ENCODE measurements at regions not wholly inside any gene's neighbourhood (a gene's known extent, or its start where the extent isn't known, plus 50 kb on each side); places are given as distances from the start of the nearest gene placed in this dataset.

DNA sequence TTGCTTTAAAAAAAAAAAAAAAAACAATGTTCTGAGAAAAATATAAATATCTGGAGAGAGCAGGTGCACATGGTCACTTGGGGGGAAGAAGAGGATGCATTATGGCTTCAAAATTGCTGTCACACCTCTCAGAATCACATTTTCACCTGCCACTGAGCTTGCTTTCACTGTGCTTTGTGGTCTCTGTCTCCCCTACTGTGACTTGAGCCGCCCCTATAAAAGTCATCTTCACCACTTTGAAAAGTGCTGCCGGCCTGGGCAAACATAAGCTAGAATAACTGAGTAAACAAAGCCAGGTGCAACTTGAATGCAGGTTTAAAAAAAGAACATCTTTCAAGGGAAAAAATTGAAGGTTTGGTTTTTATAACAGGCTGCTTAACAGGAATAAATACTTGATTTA, 368.1 kb upstream of the GRIA1 start:
- no peaks in the 10 kb centered on the region for H3K4me1 Mint-ChIP-seq (ENCODE audit: low read depth)

GRCh38 chr5:153130296-153130695, 360.2 kb upstream of the GRIA1 start:
- H3K9me3 Mint-ChIP-seq = no peaks in the 10 kb centered on the region

More for the DNA sequence above, 368.1 kb upstream of the GRIA1 start:
- no peaks in the 10 kb centered on the region for H3K27me3 Mint-ChIP-seq (ENCODE audit: low read depth)
- H3K9me3 Mint-ChIP-seq = no peaks in the 10 kb centered on the region
- DNase-seq = no peak
- no peak overlapping the region for H3K4me3 Mint-ChIP-seq
- no peak for ATAC-seq
- H3K36me3 Mint-ChIP-seq (ENCODE audit: insufficient read depth) = no peaks in the 10 kb centered on the region

GRCh38 chr5:153135411-153135810, 355.1 kb upstream of the GRIA1 start:
- no peak for ATAC-seq
- Mint-ChIP-seq H3K9me3 (peaks cover 6% of the 10 kb centered on the region), H3K27me3 (ENCODE audit: low read depth) (no peaks in the 10 kb centered on the region), H3K36me3 (ENCODE audit: insufficient read depth) (no peaks in the 10 kb centered on the region), H3K4me1 (ENCODE audit: low read depth) (no peaks in the 10 kb centered on the region), H3K4me3 (no peak overlapping the region)
- DNase-seq = no peak

More at GRCh38 chr5:153130296-153130695, 360.2 kb upstream of the GRIA1 start:
- H3K36me3 Mint-ChIP-seq (ENCODE audit: insufficient read depth) = no peaks in the 10 kb centered on the region
- H3K4me3 Mint-ChIP-seq = no peak overlapping the region
- H3K27me3 Mint-ChIP-seq (ENCODE audit: low read depth) = no peaks in the 10 kb centered on the region
- no peak for DNase-seq
- H3K4me1 Mint-ChIP-seq (ENCODE audit: low read depth) = no peaks in the 10 kb centered on the region
- no peak for ATAC-seq

GRCh38 chr5:153136910-153137614, 353.4 kb upstream of the GRIA1 start:
- H3K4me1 Mint-ChIP-seq (ENCODE audit: low read depth) = no peaks in the 10 kb centered on the region
- no peaks in the 10 kb centered on the region for H3K27me3 Mint-ChIP-seq (ENCODE audit: low read depth)
- no peak for DNase-seq
- no peak overlapping the region for H3K4me3 Mint-ChIP-seq
- H3K9me3 Mint-ChIP-seq = peaks cover 6% of the 10 kb centered on the region
- no peak for ATAC-seq
- H3K36me3 Mint-ChIP-seq (ENCODE audit: insufficient read depth) = no peaks in the 10 kb centered on the region

DNA sequence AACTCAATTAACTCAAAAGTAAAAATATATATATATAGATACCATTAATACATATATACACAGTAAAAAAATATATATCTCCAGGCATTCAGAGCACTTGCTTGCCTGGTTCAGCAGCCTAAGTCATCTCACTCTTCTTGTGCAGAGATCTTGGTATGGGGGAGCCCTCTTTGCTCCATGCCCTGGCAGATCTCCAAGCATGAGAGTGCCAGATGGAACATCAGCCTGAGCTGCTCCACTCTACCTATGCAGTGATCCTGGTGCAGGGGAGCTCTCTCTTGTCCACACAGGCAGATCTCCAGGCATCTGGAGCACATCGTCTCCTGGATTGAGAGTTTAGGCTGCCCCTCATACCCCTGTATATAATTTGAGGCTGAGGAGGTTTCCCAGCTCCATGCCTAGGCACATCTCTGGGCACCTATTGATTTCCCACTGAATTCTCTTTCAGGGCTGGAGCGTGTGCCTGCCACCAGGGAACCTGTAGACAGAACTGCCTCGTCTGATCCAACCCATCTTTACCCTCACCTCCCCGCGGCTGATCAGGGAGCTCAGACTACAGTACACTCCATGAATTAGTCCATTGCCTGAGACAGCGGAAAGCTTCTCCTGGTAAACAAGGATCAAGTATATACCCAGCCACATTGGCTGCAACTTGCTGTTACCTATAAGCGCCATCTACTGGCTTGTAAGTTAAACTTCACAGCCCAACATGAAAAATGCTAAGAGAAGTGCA, 342.4 kb upstream of the GRIA1 start:
- DNase-seq (no peak), ATAC-seq (no peak)
- Mint-ChIP-seq H3K9me3 (peaks cover 8% of the 10 kb centered on the region), H3K36me3 (ENCODE audit: insufficient read depth) (no peaks in the 10 kb centered on the region), H3K27me3 (ENCODE audit: low read depth) (no peaks in the 10 kb centered on the region), H3K4me3 (no peak overlapping the region), H3K4me1 (ENCODE audit: low read depth) (no peaks in the 10 kb centered on the region)

GRCh38 chr5:153148624-153148976, 341.9 kb upstream of the GRIA1 start:
- no peak for DNase-seq
- H3K27me3 Mint-ChIP-seq (ENCODE audit: low read depth) = no peaks in the 10 kb centered on the region
- peaks cover 7% of the 10 kb centered on the region for H3K9me3 Mint-ChIP-seq
- no peaks in the 10 kb centered on the region for H3K4me1 Mint-ChIP-seq (ENCODE audit: low read depth)
- H3K36me3 Mint-ChIP-seq (ENCODE audit: insufficient read depth) = no peaks in the 10 kb centered on the region
- ATAC-seq = no peak
- H3K4me3 Mint-ChIP-seq = no peak overlapping the region

- H3K36me3 Mint-ChIP-seq (ENCODE audit: insufficient read depth) = no peaks in the 10 kb centered on the region
- DNase-seq (no peak), ATAC-seq (no peak)
- H3K9me3 Mint-ChIP-seq = peaks cover 7% of the 10 kb centered on the region
- H3K4me3 Mint-ChIP-seq = no peak overlapping the region
- no peaks in the 10 kb centered on the region for H3K27me3 Mint-ChIP-seq (ENCODE audit: low read depth)
- H3K4me1 Mint-ChIP-seq (ENCODE audit: low read depth) = no peaks in the 10 kb centered on the region
These were observed 338.9 kb upstream of the GRIA1 start for GRCh38 chr5:153151558-153151957.

- Mint-ChIP-seq H3K9me3 (peaks cover 7% of the 10 kb centered on the region), H3K4me1 (ENCODE audit: low read depth) (no peaks in the 10 kb centered on the region), H3K4me3 (no peak overlapping the region), H3K27me3 (ENCODE audit: low read depth) (no peaks in the 10 kb centered on the region), H3K36me3 (ENCODE audit: insufficient read depth) (no peaks in the 10 kb centered on the region)
- no peak for DNase-seq
- no peak for ATAC-seq
These were observed 337.4 kb upstream of the GRIA1 start for GRCh38 chr5:153153086-153153485.

DNA sequence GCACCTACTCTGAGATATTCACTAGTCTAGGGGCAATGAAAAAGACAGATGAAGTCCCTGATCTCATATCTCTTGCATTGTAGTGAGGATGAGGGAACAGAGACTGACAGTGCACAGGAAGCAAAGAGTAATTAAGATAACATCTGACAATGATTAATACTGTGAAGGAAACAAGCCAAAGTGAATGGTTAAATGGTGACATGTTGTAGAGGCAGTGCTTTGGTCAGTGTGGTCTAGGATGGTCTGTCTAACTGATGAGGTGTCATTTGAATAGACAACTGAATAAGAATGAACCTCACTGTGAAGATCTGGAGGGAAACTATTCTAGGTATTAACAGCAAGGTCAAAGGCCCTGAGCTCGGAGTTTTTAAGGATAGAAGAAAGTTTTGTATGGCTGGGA, 333.3 kb upstream of the GRIA1 start:
- Mint-ChIP-seq H3K36me3 (ENCODE audit: insufficient read depth) (no peaks in the 10 kb centered on the region), H3K27me3 (ENCODE audit: low read depth) (no peaks in the 10 kb centered on the region), H3K9me3 (peaks cover 7% of the 10 kb centered on the region), H3K4me3 (no peak overlapping the region), H3K4me1 (ENCODE audit: low read depth) (no peaks in the 10 kb centered on the region)
- no peak for DNase-seq
- ATAC-seq = no peak

DNA sequence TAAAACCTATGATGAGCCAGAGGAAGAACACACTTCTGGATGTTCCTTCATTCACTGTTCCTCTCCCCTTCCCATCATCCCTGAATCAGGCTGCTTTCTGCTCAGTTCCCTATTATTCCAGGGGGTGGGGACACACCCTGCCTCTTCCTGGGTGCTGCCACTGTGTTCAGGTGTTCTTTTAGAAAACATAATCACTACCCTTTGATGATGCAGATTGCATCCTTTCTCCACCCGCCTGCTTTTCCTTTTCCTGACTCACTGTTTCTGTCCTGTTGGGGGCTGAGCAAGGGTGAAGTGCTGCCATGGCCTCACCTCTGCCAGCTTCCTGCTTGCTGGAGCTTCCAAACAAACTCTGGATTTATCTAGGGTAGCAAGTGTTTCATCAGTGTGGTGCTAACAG, 331.9 kb upstream of the GRIA1 start:
- H3K4me1 Mint-ChIP-seq (ENCODE audit: low read depth) = no peaks in the 10 kb centered on the region
- DNase-seq = no peak
- no peaks in the 10 kb centered on the region for H3K27me3 Mint-ChIP-seq (ENCODE audit: low read depth)
- H3K4me3 Mint-ChIP-seq = no peak overlapping the region
- peaks cover 7% of the 10 kb centered on the region for H3K9me3 Mint-ChIP-seq
- H3K36me3 Mint-ChIP-seq (ENCODE audit: insufficient read depth) = no peaks in the 10 kb centered on the region
- ATAC-seq = no peak

- H3K9me3 Mint-ChIP-seq = peaks cover 6% of the 10 kb centered on the region
- DNase-seq (no peak), ATAC-seq (no peak)
- H3K36me3 Mint-ChIP-seq (ENCODE audit: insufficient read depth) = no peaks in the 10 kb centered on the region
- no peaks in the 10 kb centered on the region for H3K27me3 Mint-ChIP-seq (ENCODE audit: low read depth)
- H3K4me1 Mint-ChIP-seq (ENCODE audit: low read depth) = no peaks in the 10 kb centered on the region
- H3K4me3 Mint-ChIP-seq = no peak overlapping the region
These were observed 330.9 kb upstream of the GRIA1 start for GRCh38 chr5:153159616-153160015.

- DNase-seq (no peak), ATAC-seq (no peak)
- peaks cover 3% of the 10 kb centered on the region for H3K9me3 Mint-ChIP-seq
- H3K4me3 Mint-ChIP-seq = no peak overlapping the region
- no peaks in the 10 kb centered on the region for H3K27me3 Mint-ChIP-seq (ENCODE audit: low read depth)
- H3K4me1 Mint-ChIP-seq (ENCODE audit: low read depth) = no peaks in the 10 kb centered on the region
- no peaks in the 10 kb centered on the region for H3K36me3 Mint-ChIP-seq (ENCODE audit: insufficient read depth)
These were observed 322.2 kb upstream of the GRIA1 start for GRCh38 chr5:153168241-153168640.

DNA sequence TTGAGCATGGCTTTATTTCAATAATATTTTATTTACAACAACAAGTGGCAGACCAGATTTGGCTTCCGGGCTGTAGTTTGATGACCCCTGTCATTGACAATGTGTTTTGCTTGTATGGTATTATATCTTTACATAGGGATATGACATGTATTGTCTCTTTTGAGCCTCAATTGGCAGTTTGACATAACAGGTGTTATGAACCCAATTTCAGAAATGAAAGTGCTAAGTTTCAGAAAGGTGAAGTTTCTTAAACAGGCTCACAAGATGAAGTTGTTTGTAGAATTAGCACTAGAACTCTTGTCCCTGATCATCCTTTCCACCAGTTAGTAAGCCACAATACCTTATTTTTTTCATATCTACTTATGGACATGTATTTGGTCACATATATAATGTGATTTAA, 303.0 kb upstream of the GRIA1 start:
- Mint-ChIP-seq H3K27me3 (ENCODE audit: low read depth) (no peaks in the 10 kb centered on the region), H3K9me3 (peaks cover 12% of the 10 kb centered on the region), H3K4me3 (no peak overlapping the region), H3K4me1 (ENCODE audit: low read depth) (no peaks in the 10 kb centered on the region), H3K36me3 (ENCODE audit: insufficient read depth) (no peaks in the 10 kb centered on the region)
- no peak for DNase-seq
- ATAC-seq = no peak

- H3K27me3 Mint-ChIP-seq (ENCODE audit: low read depth) = no peaks in the 10 kb centered on the region
- no peaks in the 10 kb centered on the region for H3K36me3 Mint-ChIP-seq (ENCODE audit: insufficient read depth)
- no peak overlapping the region for H3K4me3 Mint-ChIP-seq
- peaks cover 4% of the 10 kb centered on the region for H3K9me3 Mint-ChIP-seq
- ATAC-seq (no peak), DNase-seq (no peak)
- H3K4me1 Mint-ChIP-seq (ENCODE audit: low read depth) = no peaks in the 10 kb centered on the region
These were observed 284.1 kb upstream of the GRIA1 start for GRCh38 chr5:153206361-153206760.

- no peak for ATAC-seq
- H3K36me3 Mint-ChIP-seq (ENCODE audit: insufficient read depth) = no peaks in the 10 kb centered on the region
These were observed 281.5 kb upstream of the GRIA1 start for GRCh38 chr5:153209016-153209415.

More at GRCh38 chr5:153209016-153209415, 281.5 kb upstream of the GRIA1 start:
- Mint-ChIP-seq H3K9me3 (peaks cover 3% of the 10 kb centered on the region), H3K4me1 (ENCODE audit: low read depth) (no peaks in the 10 kb centered on the region), H3K4me3 (no peak overlapping the region), H3K27me3 (ENCODE audit: low read depth) (no peaks in the 10 kb centered on the region)
- DNase-seq = no peak
